Stomach (tissue), 8 donors: ENCODE measurements at regions not wholly inside any gene's neighbourhood (a gene's known extent, or its start where the extent isn't known, plus 50 kb on each side); places are given as distances from the start of the nearest gene placed in this dataset.

Experiments used
- DNase-seq, 2 donors: peaks; one replicate each; pipeline versions ENCODE4 v3.0.0 to v3.0.0-alpha.2; 2013 to 2019
- H3K27ac ChIP-seq, 5 donors: fragments of 200-600 bp in 4 of 5; sonication (generic) in 4 of 5; one replicate each; pipeline ENCODE4 v1.5.1; 2013 to 2019; ENCODE audit warnings: mild to moderate bottlenecking in 1 of 5, moderate library complexity in 1 of 5
- H3K27me3 ChIP-seq, 3 donors: fragments of 200-600 bp; sonication (generic); one replicate each; pipeline ENCODE4 v1.5.1; 2017 to 2019; ENCODE audit warnings: mixed run types in 1 of 3
- H3K36me3 ChIP-seq, 4 donors: fragments of 200-600 bp; sonication (generic); 1 replicate in 3 of 4; 2 replicates in 1 of 4; pipeline ENCODE4 v1.5.1; 2016 to 2019
- H3K4me1 ChIP-seq, 4 donors: fragments of 200-600 bp; sonication (generic); one replicate each; pipeline ENCODE4 v1.5.1; 2016 to 2019
- H3K4me3 ChIP-seq, 4 donors: fragments of 200-600 bp; sonication (generic) in 3 of 4; one replicate each; pipeline ENCODE4 v1.5.1; 2016 to 2019; ENCODE audit warnings: mild to moderate bottlenecking in 1 of 4
- H3K9me3 ChIP-seq, 4 donors: fragments of 200-600 bp; sonication (generic); one replicate each; pipeline ENCODE4 v1.5.1; 2016 to 2019
- CTCF ChIP-seq, 7 experiments: fragments of 450-650 bp in 4 of 7; fragments of 200-600 bp in 3 of 7; sonication (generic) in 3 of 7; IDR thresholded peaks; one replicate each; pipeline ENCODE4 v1.5.1; 2016 to 2019; ENCODE audit warnings: antibody characterized with exemption in 7 of 7, control low read depth in 2 of 7, mild to moderate bottlenecking in 1 of 7
- EP300 ChIP-seq: sonication (generic); formaldehyde crosslinking; IDR thresholded peaks from one replicate; pipeline ENCODE4 v1.6.1; 2017; ENCODE audit warnings: antibody characterized with exemption
- POLR2A ChIP-seq, 4 donors: fragments of 450-650 bp; IDR thresholded peaks; one replicate each; pipeline ENCODE4 v1.6.1; 2016; ENCODE audit warnings: antibody characterized with exemption in 4 of 4, control low read depth in 2 of 4, mild to moderate bottlenecking in 1 of 4, moderate library complexity in 1 of 4
- POLR2AphosphoS5 ChIP-seq, 3 donors: sonication (generic); formaldehyde crosslinking; IDR thresholded peaks; one replicate each; pipeline ENCODE4 v1.6.1; 2016; ENCODE audit warnings: antibody characterized with exemption in 3 of 3
- WGBS, 5 donors: extraction: QIAGEN DNeasy Blood & Tissue Kit in 3 of 5; methylation state at CpG; one replicate each; pipeline versions ENCODE4 v1.1.5 to v1.1.7; 2013 to 2018; 5-methylcytosine and 5-hydroxymethylcytosine counted together
- intact Hi-C: fragments of 100-400 bp; cut with DNase I; formaldehyde crosslinking; loops from one replicate; pipeline ENCODE4 v1.15.1; 2023; ENCODE audit warnings: low total_unique reads
- donor health status: healthy with polysubstance abuse.
- donor health status: Bipolar disorder and iron deficiency.
- donor health status: healthy.

GRCh38 chr11:81756864-81757595 lies 976.6 kb downstream of the FAM181B start:
- intact Hi-C loops, result no loop called here
- H3K4me3 ChIP-seq, result no peak overlapping the region
- H3K4me1 ChIP-seq, result no peaks in the 10 kb centered on the region
- 76 to 91% (median 85%) methylated on average over 1 of the region's 1 CpG for WGBS, 5 donors
- no peak overlapping the region for H3K27ac ChIP-seq
- no peaks in the 10 kb centered on the region for H3K9me3 ChIP-seq
- no peaks in the 10 kb centered on the region for H3K27me3 ChIP-seq
- no peak for TF ChIP-seq POLR2A (IDR thresholded peaks at IDR 0.05)
- no peak for TF ChIP-seq EP300
- TF ChIP-seq POLR2AphosphoS5 (IDR thresholded peaks at IDR 0.05), result no peak
- TF ChIP-seq CTCF (IDR thresholded peaks at IDR 0.05), result no peak
- DNase-seq, result no peak
- H3K36me3 ChIP-seq, result no peaks in the 10 kb centered on the region

GRCh38 chr11:81749245-81749644 lies 984.4 kb downstream of the FAM181B start:
- Histone ChIP-seq H3K36me3 (no peaks in the 10 kb centered on the region), H3K27ac (no peak overlapping the region), H3K9me3 (peaks cover 0 to 8% (median 7%) of the 10 kb centered on the region in 4 donors), H3K27me3 (no peaks in the 10 kb centered on the region), H3K4me1 (no peaks in the 10 kb centered on the region), H3K4me3 (no peak overlapping the region)
- TF ChIP-seq CTCF (IDR thresholded peaks at IDR 0.05) (no peak), POLR2AphosphoS5 (IDR thresholded peaks at IDR 0.05) (no peak), EP300 (no peak), POLR2A (IDR thresholded peaks at IDR 0.05) (no peak)
- intact Hi-C loops, result no loop called here
- no peak for DNase-seq
- WGBS, 5 donors, result 77 to 89% (median 82%) methylated on average over 2 of the region's 2 CpGs

- 86 to 95% (median 92%) methylated on average over 15 to 35 of the region's 35 CpGs for WGBS, 5 donors
- intact Hi-C loops, result no loop called here
- DNase-seq, result no peak
Measured at GRCh38 chr11:81744336-81745116, 989.1 kb downstream of the FAM181B start.

More at GRCh38 chr11:81744336-81745116, 989.1 kb downstream of the FAM181B start:
- H3K4me3 ChIP-seq, result no peak overlapping the region
- H3K27ac ChIP-seq, result no peak overlapping the region
- TF ChIP-seq CTCF (IDR thresholded peaks at IDR 0.05) (no peak), POLR2A (IDR thresholded peaks at IDR 0.05) (no peak), POLR2AphosphoS5 (IDR thresholded peaks at IDR 0.05) (no peak), EP300 (no peak)
- peaks cover 0 to 16% (median 9%) of the 10 kb centered on the region in 4 donors for H3K9me3 ChIP-seq
- H3K4me1 ChIP-seq, result no peaks in the 10 kb centered on the region
- no peaks in the 10 kb centered on the region for H3K27me3 ChIP-seq
- H3K36me3 ChIP-seq, result no peaks in the 10 kb centered on the region
